SHP77 treated with DMSO at 0.1 percent for 48 hours (cell line): ENCODE measurements at regions not wholly inside any gene's neighbourhood (a gene's known extent, or its start where the extent isn't known, plus 50 kb on each side); places are given as distances from the start of the nearest gene placed in this dataset.
"Not testable (repeated sequence)": the region's sequence is repeated elsewhere in the genome, so short reads cannot be mapped to it uniquely, and the experiment has no call there.

Experiments used
- DNase-seq: peaks from one replicate; lab custom pipeline; 2025; lab: John Stamatoyannopoulos, UW

DNA sequence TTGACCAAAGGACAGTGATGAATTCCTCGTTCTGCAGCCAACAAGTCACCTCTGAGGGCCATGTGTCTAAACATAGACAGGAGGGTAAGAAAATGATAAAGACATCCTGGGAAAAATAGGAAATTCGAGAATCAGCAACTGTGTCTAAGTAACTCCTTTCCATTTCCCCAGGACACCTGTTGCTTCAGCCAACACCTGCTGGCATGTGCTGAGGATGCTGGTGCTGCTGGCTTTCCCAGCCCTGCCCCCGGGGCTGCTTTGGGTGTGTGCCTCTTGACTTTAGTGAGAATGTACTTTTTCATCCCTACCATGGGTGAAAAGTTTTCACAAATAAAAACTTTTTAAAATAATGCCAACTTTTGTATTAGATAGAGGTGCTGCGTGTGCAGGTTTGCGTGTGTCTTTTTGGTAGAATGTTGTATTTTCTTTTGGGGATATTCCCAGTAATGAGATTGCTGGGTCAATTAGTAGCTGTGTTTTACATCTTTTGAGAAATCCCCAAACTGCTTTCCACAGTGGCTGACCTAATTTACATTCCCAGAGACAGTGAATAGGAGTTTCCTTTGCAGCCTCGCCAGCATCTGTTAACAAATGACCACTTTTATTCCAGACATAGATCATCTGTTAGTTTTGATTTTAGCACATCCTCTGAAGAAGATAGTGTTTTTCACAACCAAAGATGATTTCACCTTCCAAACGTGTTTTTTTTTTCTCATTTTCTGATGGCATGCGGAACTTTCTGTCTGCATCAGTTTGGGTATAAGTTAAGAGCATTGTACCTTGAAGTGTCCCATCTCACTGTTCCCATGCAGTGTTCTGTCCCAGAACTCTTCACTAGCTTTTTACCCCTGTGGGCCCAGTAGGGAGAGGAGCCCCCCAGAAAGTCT, 104.2 kb upstream of the ACBD5 start:
- no peak for DNase-seq

DNA sequence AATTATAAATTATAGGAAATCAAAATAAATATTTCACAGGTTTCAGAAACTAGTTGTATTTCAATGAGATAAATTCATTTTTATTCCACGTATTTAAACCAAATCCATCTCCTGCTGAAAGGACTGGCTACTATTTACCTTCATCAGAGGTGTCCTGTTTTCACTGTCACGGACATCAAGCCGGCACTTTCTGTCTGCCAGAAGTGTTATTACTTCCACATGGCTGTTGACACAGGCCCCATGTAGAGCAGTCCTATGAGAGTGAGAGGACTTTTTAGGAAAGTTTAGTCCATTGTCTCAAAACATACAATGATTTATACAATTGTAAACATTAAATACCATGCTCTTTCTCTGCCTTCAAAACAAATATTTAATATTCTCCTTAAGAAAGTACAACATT, 100.4 kb upstream of the ACBD5 start:
- no peak for DNase-seq

DNA sequence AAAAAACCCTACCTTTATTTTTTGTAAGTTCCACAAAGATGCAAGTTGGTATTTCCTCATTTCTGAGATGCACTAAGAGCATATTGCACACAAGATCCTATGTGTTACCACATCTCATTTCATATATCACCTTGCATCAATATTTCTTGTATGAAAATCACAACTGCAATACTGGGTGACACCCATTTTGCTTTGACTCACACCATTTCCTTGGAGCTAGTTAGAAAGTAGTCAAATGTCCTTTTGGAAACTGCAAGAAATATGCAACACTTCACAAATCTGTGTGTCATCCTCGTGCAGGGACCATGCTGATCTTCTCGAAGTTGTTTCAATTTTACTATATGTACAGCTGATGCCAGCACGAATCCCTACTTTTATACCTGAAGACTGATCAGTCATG, 94.6 kb upstream of the ACBD5 start:
- not testable (repeated sequence) for DNase-seq

DNA sequence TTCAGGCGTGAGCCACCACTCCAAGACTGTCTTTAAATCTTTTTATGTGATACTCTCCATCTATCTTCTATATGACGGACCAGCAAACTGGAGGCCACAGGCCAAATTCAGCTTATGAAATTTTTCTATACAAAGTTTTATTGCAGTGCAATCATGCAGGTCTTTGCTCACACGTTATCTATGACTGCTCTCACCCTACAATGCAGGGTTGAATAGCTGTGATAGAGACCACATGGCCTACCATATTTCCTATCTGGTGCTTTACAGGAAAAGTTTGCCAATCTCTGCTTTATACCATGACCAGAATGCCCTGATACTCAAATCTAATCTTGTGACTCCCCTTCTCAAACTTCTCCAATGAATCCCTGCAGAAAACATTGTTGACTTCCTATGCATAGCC, 89.5 kb upstream of the ACBD5 start:
- DNase-seq = no peak

DNA sequence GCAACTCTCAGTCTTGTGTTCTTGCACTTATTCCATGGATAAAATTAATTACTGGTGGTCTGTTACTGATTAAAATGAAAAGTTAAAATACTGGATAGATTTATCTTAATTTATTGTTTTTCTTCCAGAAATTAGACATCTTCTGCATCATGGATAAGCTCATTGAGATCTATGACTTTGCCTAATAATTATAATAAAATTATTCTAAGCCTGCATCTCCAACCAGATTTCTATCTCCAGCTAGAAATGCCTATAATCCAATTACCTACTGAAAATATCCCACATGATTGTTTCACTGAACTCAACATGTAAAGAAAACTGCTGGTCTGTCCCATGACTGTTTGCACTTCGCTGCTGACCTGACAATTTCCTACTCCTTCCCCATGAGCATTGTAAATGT, 88.3 kb upstream of the ACBD5 start:
- DNase-seq = no peak

DNA sequence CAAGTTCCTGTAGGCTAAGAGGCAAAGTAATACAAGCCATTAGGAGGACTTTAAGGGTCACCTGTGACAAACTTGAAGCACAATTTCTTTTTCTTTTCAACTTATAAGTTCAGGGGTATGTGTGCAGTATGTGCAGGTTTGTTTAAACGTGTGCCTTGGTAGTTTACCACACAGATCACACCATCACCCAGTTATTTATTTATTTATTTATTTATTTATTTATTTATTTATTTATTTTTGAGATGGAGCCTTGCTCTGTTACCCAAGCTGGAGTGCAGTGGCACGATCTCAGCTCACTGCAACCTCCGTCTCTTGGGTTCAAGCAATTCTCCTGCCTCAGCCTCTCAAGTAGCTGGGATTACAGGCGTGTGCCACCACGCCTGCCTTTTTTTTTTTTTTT, 86.2 kb upstream of the ACBD5 start:
- not testable (repeated sequence) for DNase-seq

DNA sequence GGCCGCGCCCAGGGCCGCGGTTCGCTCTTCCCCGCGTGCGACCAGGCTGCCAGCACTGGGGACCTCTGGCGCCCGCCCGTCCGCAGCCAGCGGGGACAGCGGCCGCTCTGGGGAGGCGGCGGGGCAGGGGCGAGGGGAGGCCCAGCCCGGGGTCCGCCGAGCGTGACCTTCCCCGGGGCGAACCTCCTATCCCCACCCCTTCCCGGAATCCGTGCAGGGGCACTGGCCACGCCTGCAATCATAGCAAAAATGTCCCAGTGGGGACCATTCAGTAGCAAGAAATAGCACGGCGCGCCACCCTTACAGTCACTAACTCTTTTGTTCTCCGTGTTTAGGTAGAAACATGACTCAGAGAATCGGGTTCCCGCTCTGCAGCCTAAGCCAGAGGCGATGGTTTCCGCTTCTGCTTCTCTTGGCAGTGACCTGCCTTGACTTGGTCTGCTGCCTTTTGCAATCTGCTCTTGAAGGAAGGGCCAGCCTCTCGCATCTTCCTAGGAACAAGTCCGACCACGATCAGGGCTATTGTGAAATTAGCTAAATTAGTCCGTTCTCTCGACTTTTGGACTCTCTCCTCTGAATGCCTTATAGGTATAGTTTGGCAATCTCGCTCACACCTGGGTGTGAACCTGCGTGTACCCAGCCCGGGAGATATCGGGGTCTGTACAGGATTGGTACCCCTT, 79.3 kb upstream of the ACBD5 start:
- DNase-seq = no peak

DNA sequence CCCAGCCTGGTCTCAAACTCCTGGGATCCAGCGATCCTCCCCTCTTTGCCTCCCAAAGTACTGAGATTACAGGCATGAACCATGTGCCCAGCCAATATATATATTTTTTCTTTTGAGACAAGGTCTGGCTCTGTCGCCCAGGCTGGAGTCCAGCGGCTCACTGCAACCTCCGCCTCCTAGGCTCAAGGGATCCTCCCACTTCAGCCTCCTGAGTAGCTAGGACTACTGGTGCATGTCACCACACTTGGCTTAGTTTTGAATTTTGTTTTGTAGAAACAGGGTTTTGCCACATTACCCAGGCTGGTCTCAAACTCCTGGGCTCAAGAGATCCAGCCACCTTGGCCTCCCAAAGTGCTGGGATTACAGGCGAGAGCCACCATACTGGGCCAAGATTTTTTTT, 78.5 kb upstream of the ACBD5 start:
- not testable (repeated sequence) for DNase-seq

DNA sequence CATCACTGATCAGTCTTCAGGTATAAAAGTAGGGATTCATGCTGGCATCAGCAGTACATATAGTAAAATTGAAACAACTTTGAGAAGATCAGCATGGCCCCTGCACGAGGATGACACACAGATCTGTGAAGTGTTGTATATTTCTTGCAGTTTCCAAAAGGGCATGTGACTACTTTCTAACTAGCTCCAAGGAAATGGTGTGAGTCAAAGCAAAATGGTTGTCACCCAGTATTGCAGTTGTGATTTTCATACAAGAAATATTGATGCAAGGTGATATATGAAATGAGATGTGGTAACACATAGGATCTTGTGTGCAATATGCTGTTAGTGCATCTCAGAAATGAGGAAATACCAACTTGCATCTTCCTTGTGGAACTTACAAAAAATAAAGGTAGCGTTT, 74.5 kb upstream of the ACBD5 start:
- DNase-seq = not testable (repeated sequence)

DNA sequence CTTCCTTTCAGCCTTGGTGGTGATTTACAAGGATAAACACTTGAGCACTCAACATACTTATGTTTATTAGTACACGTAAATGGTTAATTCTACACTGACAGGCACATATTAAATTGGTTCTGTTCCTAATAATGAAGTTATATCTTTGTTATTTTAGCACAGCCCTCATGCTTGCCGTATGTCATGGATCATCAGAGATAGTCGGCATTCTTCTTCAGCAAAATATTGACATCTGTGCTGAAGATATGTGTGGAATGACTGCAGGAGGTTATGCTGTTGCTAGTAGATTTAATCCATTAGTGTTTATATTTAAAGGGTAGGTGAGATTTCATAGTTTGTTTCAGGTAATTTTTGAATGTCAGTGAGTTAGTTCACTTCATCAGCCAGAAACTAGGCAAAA, 73.0 kb upstream of the ACBD5 start:
- DNase-seq = not testable (repeated sequence)

DNA sequence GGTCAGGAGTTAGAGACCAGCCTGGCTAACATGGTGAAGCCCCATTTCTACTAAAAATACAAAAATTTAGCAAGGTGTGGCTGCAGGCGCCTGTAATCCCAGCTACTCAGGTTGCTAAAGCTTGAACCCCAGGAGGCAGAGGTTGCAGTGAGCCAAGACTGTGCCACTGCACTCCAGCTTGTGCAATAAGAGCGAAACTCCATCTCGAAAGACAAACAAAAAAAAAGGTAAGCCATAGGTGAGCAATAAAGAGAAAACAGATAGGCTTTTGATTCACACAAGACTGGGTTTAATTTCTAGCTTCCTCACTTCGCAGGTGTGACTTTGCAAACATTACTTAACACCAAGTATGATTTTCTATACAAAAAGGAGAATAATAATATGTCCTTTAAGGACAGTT, 72.3 kb upstream of the ACBD5 start:
- no peak for DNase-seq

DNA sequence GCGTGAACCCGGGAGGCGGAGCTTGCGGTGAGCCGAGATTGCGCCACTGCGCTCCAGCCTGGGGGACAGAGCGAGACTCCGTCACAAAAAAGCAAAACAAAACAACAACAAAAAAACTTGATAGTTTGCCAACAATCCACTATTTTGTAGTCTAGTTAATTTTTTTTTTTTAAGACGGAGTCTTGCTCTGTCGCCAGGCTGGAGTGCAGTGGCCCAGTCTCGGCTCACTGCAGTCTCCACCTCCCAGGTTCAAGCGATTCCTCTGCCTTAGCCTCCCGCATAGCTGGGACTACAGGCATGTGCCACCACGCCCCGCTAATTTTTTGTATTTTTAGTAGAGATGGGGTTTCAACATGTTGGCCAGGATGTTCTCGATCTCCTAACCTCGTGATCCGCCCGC, 71.2 kb upstream of the ACBD5 start:
- DNase-seq = not testable (repeated sequence)

DNA sequence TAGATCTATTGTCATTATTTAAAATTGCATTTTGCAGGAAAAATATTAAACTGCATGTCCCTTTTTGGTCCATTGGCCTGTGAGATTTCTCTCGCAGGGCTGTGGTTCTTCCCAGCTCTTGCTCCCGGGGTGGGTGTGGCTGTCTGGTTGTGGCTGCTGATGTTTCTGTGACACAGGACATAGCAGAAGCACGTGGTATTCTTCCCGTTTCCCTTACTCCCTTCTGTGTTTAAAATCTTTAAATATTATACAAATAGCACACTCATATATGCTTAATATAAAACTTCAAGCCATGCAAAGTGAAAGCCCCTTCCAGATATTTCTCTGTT, 57.9 kb upstream of the ACBD5 start:
- not testable (repeated sequence) for DNase-seq

DNA sequence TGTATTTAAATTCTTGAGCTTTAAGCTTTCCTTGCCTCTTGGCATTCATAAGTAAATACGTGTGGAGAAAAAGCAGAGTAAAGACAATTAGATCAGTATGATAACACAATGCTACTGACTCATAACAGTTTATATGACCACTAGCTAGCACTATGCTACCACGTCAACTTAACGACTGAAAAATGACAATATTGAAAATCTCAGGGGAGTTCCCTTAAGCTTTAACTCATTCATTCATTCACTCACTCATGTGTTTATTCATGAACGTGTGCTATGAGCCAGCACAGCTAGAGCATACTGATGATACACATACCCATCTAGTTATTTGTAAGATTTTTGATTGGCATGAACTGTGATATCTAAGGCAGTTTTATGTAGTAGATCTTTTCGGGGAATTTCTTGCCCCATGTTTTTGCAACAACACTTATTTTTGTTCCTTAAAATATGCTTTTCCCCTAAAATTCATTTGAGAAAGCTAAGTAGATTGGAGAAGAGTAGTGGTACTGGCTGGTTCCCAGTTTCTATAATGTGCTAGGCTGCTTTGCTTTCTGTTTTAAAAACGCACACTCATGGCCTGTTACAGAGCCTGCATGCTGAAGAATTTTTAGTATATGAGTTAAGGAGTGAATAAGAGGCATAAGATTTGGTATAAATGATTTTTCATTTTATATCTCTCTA, 57.4 kb upstream of the ACBD5 start:
- DNase-seq = no peak

DNA sequence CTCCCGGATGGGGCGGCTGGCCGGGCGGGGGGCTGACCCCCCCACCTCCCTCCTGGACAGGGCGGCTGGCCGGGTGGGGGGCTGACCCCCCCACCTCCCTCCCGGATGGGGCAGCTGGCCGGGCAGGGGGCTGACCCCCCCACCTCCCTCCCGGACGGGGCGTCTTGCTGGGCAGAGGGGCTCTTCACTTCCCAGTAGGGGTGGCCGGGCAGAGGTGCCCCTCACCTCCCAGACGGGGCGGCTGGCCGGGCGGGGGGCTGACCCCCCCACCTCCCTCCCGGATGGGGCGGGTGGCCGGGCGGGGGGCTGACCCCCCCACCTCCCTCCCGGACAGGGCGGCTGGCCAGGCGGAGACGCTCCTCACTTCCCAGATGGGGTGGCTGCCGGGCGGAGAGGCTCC, 55.7 kb upstream of the ACBD5 start:
- not testable (repeated sequence) for DNase-seq

DNA sequence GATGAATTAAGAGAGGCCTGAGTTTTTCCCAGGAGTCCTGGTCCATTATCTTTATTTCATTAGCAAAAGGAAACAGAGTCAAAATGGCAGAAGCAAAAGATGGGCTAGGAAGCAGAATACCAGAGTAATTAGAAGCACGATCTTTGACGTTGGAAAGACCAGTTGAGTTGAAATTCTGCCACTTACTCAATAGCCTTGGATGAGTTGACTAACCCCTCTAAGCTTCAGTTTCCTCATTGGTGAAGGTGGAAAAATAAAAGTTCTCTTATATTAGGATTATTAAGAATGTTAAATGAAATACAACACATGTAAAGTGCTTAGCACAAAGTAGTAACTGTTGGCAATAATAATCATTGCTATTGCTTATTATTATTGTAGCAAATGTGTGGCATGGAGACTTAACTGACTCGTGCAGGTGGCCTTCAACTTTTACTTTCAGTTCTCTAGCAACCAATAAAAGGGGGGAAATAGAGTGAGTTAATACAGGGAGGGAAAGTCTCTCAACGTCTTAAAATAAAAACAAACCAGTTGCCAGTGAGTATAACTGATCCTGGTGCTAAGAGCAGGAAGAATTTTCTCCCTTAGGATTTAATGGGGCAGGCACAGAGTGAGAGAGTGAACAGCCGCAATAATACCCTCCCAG, 50.8 kb upstream of the ACBD5 start:
- DNase-seq = not testable (repeated sequence)
